OCI-LY3 (cell line): ENCODE measurements at regions not wholly inside any gene's neighbourhood (a gene's known extent, or its start where the extent isn't known, plus 50 kb on each side); places are given as distances from the start of the nearest gene placed in this dataset.

Source experiments
- CTCF ChIP-seq: fragments of 200-600, 300-600 bp; sonication (generic); IDR thresholded peaks from 2 replicates; pipeline ENCODE4 v1.5.1; 2014; ENCODE audit warnings: antibody characterized with exemption, low read length, low read depth
- EZH2phosphoT487 ChIP-seq: fragments of 200-600 bp; shearing (Covaris generic); IDR thresholded peaks from 2 replicates; pipeline ENCODE4 v1.6.1; 2018; ENCODE audit warnings: antibody characterized with exemption, mixed run types, low read depth

- TF ChIP-seq CTCF = no peak
- TF ChIP-seq EZH2phosphoT487 = no peak
These were observed 944.9 kb downstream of the TECRL start for GRCh38 chr4:63464393-63464792.
